ENCODE measurements at regions not wholly inside any gene's neighbourhood (a gene's known extent, or its start where the extent isn't known, plus 50 kb on each side); places are given as distances from the start of the nearest gene placed in this dataset.

DNA sequence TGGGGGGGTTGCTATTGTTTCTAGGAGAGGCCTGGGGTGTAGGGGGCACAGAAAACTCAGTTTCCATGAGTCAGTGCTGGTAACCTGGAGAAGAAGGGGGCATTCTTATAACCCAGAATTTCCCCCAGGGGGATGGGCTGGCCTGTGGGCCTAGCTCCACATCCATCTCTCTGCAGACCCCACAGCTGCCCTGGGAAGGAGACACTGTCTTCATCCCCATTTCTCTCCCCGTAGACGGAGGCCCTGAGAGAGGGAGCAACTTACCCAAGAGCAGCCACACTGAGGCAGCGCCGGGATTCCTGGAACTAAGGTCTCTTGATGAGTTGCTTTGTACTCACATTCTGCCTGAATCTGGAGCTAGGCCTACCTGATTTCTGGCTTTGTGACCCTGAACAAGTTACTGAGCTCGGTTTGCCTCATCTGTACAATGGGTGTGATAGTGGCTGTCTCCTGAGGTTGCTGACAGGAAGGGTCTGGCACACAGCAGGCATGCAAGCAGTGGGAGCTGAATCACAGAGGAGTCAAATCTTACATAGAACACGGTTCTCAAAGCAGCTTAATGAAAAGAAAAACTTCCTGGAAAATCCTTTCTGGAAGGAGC lies 55.0 kb upstream of the LCTL start (continued):
- TF ChIP-seq RCOR1 (IDR thresholded peaks at IDR 0.05; ENCODE audit: borderline replicate concordance in 1 of 2, low read depth in 2 of 2, low read length in 2 of 2): peak; percentile 66 to 93; a peak in 3 of 4 replicates
- no peak for TF ChIP-seq ZFP1 (CRISPR knock-in tag; IDR thresholded peaks at IDR 0.05)
- 0 out of 2 replicates have a peak, but pooled peaks have one; percentile 44 for TF ChIP-seq FOXK1 (CRISPR knock-in tag; IDR thresholded peaks at IDR 0.05; ENCODE audit: borderline replicate concordance)
- TF ChIP-seq, protein P1, sequence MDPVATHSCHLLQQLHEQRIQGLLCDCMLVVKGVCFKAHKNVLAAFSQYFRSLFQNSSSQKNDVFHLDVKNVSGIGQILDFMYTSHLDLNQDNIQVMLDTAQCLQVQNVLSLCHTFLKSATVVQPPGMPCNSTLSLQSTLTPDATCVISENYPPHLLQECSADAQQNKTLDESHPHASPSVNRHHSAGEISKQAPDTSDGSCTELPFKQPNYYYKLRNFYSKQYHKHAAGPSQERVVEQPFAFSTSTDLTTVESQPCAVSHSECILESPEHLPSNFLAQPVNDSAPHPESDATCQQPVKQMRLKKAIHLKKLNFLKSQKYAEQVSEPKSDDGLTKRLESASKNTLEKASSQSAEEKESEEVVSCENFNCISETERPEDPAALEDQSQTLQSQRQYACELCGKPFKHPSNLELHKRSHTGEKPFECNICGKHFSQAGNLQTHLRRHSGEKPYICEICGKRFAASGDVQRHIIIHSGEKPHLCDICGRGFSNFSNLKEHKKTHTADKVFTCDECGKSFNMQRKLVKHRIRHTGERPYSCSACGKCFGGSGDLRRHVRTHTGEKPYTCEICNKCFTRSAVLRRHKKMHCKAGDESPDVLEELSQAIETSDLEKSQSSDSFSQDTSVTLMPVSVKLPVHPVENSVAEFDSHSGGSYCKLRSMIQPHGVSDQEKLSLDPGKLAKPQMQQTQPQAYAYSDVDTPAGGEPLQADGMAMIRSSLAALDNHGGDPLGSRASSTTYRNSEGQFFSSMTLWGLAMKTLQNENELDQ (CRISPR knock-in tag; IDR thresholded peaks at IDR 0.05; ENCODE audit: borderline replicate concordance): no peak
- TF ChIP-seq PTBP1 (IDR thresholded peaks at IDR 0.05; ENCODE audit: low read depth, low read length): peak; percentile 71; the same call in 1 of the 2 replicates
- 0 out of 2 replicates have a peak, but pooled peaks have one; percentile 6 for TF ChIP-seq BRD4 (IDR thresholded peaks at IDR 0.05)
- TF ChIP-seq HDGF (IDR thresholded peaks at IDR 0.05): peak; percentile 78; the same call in 1 of the 2 replicates
- TF ChIP-seq, protein P2, sequence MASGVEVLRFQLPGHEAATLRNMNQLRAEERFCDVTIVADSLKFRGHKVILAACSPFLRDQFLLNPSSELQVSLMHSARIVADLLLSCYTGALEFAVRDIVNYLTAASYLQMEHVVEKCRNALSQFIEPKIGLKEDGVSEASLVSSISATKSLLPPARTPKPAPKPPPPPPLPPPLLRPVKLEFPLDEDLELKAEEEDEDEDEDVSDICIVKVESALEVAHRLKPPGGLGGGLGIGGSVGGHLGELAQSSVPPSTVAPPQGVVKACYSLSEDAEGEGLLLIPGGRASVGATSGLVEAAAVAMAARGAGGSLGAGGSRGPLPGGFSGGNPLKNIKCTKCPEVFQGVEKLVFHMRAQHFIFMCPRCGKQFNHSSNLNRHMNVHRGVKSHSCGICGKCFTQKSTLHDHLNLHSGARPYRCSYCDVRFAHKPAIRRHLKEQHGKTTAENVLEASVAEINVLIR (CRISPR knock-in tag; IDR thresholded peaks at IDR 0.05): no peak
- no peak for TF ChIP-seq HMG20B (CRISPR knock-in tag; IDR thresholded peaks at IDR 0.05)
- TF ChIP-seq ZNF3 (CRISPR knock-in tag; IDR thresholded peaks at IDR 0.05): no peak
- TF ChIP-seq ZNF445 (CRISPR knock-in tag; IDR thresholded peaks at IDR 0.05; ENCODE audit: low read depth): no peak
- no peak for TF ChIP-seq RBM39 (optimal IDR thresholded peaks at IDR 0.05; ENCODE audit: low read depth, low read length)
- TF ChIP-seq SPI1 (IDR thresholded peaks at IDR 0.05; ENCODE audit: borderline replicate concordance, low read depth, low read length): no peak
- TF ChIP-seq MXI1 (IDR thresholded peaks at IDR 0.05; ENCODE audit: low read depth, low read length): no peak
- TF ChIP-seq, protein P3, sequence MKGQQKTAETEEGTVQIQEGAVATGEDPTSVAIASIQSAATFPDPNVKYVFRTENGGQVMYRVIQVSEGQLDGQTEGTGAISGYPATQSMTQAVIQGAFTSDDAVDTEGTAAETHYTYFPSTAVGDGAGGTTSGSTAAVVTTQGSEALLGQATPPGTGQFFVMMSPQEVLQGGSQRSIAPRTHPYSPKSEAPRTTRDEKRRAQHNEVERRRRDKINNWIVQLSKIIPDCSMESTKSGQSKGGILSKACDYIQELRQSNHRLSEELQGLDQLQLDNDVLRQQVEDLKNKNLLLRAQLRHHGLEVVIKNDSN (CRISPR knock-in tag; IDR thresholded peaks at IDR 0.05): no peak
- no peak for TF ChIP-seq ID3 (CRISPR knock-in tag; IDR thresholded peaks at IDR 0.05)
- TF ChIP-seq ID3 (tag; IDR thresholded peaks at IDR 0.05): peak; percentile 12; the same call in 1 of the 2 replicates

Data from K562 (cell line).